Neural cell (in vitro differentiated cells): ENCODE measurements at regions not wholly inside any gene's neighbourhood (a gene's known extent, or its start where the extent isn't known, plus 50 kb on each side); places are given as distances from the start of the nearest gene placed in this dataset.

Experiments used
- H2AFZ ChIP-seq: fragments of 200-600, 300-800 bp; sonication (generic), shearing (Covaris generic); 2 replicates; pipeline ENCODE4 v1.6.0; 2014; ENCODE audit warnings: low read depth, mild to moderate bottlenecking, antibody characterized with exemption, low read length, moderate library complexity
- H3F3A ChIP-seq: fragments of 200-600 bp; shearing (Covaris generic); 2 replicates; pipeline ENCODE4 v1.6.1; 2016; ENCODE audit warnings: mild to moderate bottlenecking, moderate library complexity, mixed read lengths, antibody characterized with exemption, low read length; ENCODE audit not compliant: insufficient read depth, poor library complexity, severe bottlenecking
- H3K27ac ChIP-seq: fragments of 200-600, 300-800 bp; sonication (generic), shearing (Covaris generic); 2 replicates; pipeline ENCODE4 v1.5.1; 2014; ENCODE audit warnings: mild to moderate bottlenecking, low read length, moderate library complexity
- H3K27me3 ChIP-seq: fragments of 300-800, 200-600 bp; sonication (generic), shearing (Covaris generic); 2 replicates; pipeline ENCODE4 v1.6.0; 2014; ENCODE audit warnings: mild to moderate bottlenecking, low read depth, low read length, moderate library complexity; ENCODE audit not compliant: insufficient read depth
- H3K36me3 ChIP-seq: fragments of 300-800, 200-600 bp; sonication (generic), shearing (Covaris generic); 2 replicates; pipeline ENCODE4 v1.5.1; 2014; ENCODE audit warnings: mild to moderate bottlenecking, antibody characterized with exemption, low read length, moderate library complexity; ENCODE audit not compliant: insufficient read depth
- H3K4me2 ChIP-seq: fragments of 300-800, 200-600 bp; sonication (generic), shearing (Covaris generic); 2 replicates; pipeline ENCODE4 v1.6.0; 2014; ENCODE audit warnings: mild to moderate bottlenecking, low read length
- H3K4me3 ChIP-seq: fragments of 300-800, 200-600 bp; sonication (generic), shearing (Covaris generic); 2 replicates; pipeline ENCODE4 v1.5.1; 2014; ENCODE audit warnings: mild to moderate bottlenecking, low read length, moderate library complexity
- H3K79me2 ChIP-seq: fragments of 200-600 bp; shearing (Covaris generic); replicated peaks from 2 replicates; pipeline ENCODE4 v1.6.0; 2014; ENCODE audit warnings: mild to moderate bottlenecking, low read length, moderate library complexity; ENCODE audit not compliant: insufficient read depth
- H3K9ac ChIP-seq: fragments of 300-800, 200-600 bp; sonication (generic), shearing (Covaris generic); 2 replicates; pipeline ENCODE4 v1.6.1; 2016; ENCODE audit warnings: mild to moderate bottlenecking, low read length, mixed read lengths
- H3K9me2 ChIP-seq: fragments of 200-600 bp; shearing (Covaris generic); 2 replicates; pipeline ENCODE4 v1.6.1; 2016; ENCODE audit warnings: mild to moderate bottlenecking, low read length, mixed read lengths; ENCODE audit not compliant: insufficient read depth
- H3K9me3 ChIP-seq: fragments of 200-600, 300-800 bp; sonication (generic), shearing (Covaris generic); 2 replicates; pipeline ENCODE4 v1.6.1; 2016; ENCODE audit warnings: mild to moderate bottlenecking, mixed run types, low read length, moderate library complexity, mixed read lengths
- H4K20me1 ChIP-seq: fragments of 200-600 bp; shearing (Covaris generic); 2 replicates; pipeline ENCODE4 v1.6.1; 2016; ENCODE audit warnings: mild to moderate bottlenecking, mixed run types; ENCODE audit not compliant: insufficient read depth
- CTCF ChIP-seq: fragments of 450-650 bp; IDR thresholded peaks from 2 replicates; pipeline ENCODE4 v1.5.1; 2014; ENCODE audit warnings: antibody characterized with exemption, mild to moderate bottlenecking, moderate library complexity; ENCODE audit not compliant: poor library complexity, severe bottlenecking
- EP300 ChIP-seq: fragments of 450-650 bp; conservative IDR thresholded peaks from 2 replicates; pipeline ENCODE4 v1.6.1; 2014; ENCODE audit warnings: antibody characterized with exemption, mild to moderate bottlenecking, moderate library complexity; ENCODE audit not compliant: poor library complexity, severe bottlenecking
- EZH2 ChIP-seq: fragments of 200-600, 300-800 bp; shearing (Covaris generic), sonication (generic); IDR thresholded peaks from 2 replicates; pipeline ENCODE4 v1.6.1; 2014; ENCODE audit warnings: antibody characterized with exemption, low read length, borderline replicate concordance, mild to moderate bottlenecking; ENCODE audit not compliant: insufficient read depth, poor library complexity, severe bottlenecking
- MXI1 ChIP-seq: fragments of 450-650 bp; conservative IDR thresholded peaks from 2 replicates; pipeline ENCODE4 v1.6.1; 2014; ENCODE audit warnings: antibody characterized with exemption, mild to moderate bottlenecking; ENCODE audit not compliant: poor library complexity, severe bottlenecking
- POLR2AphosphoS5 ChIP-seq: IDR thresholded peaks from 2 replicates; pipeline ENCODE4 v1.6.1; 2012
- RAD21 ChIP-seq: fragments of 450-650 bp; conservative IDR thresholded peaks from 2 replicates; pipeline ENCODE4 v1.6.1; 2014; ENCODE audit warnings: antibody characterized with exemption, mild to moderate bottlenecking, moderate library complexity
- REST ChIP-seq: IDR thresholded peaks from 2 replicates; pipeline ENCODE4 v1.6.1; 2012; ENCODE audit warnings: borderline replicate concordance
- SMC3 ChIP-seq: fragments of 450-650 bp; conservative IDR thresholded peaks from 2 replicates; pipeline ENCODE4 v1.6.1; 2014; ENCODE audit warnings: antibody characterized with exemption, mild to moderate bottlenecking, moderate library complexity; ENCODE audit not compliant: poor library complexity
- TAF1 ChIP-seq: IDR thresholded peaks from 2 replicates; pipeline ENCODE4 v1.6.1; 2012; ENCODE audit warnings: low read depth

GRCh38 chr4:159722052-159722451 is 619.2 kb downstream of the RAPGEF2 start:
- no peak overlapping the region for H3K27ac ChIP-seq
- no peaks in the 10 kb centered on the region for H3K9me2 ChIP-seq

GRCh38 chr4:159722918-159723317 is 620.0 kb downstream of the RAPGEF2 start:
- Histone ChIP-seq H3K36me3 (no peaks in the 10 kb centered on the region), H3K4me2 (no peak overlapping the region), H3K9me3 (no peaks in the 10 kb centered on the region), H3K9me2 (no peaks in the 10 kb centered on the region), H2AFZ (no peak overlapping the region), H3K27me3 (no peaks in the 10 kb centered on the region), H3K9ac (no peak overlapping the region), H3K4me3 (no peak overlapping the region), H3F3A (no peaks in the 10 kb centered on the region), H3K79me2 (no peaks in the 10 kb centered on the region), H4K20me1 (no peaks in the 10 kb centered on the region), H3K27ac (no peak overlapping the region)
- TF ChIP-seq EZH2 (no peak), REST (no peak), EP300 (no peak), RAD21 (no peak), SMC3 (no peak), CTCF (no peak), POLR2AphosphoS5 (no peak), MXI1 (no peak), TAF1 (no peak)

More at GRCh38 chr4:159722052-159722451, 619.2 kb downstream of the RAPGEF2 start:
- Histone ChIP-seq H4K20me1 (no peaks in the 10 kb centered on the region), H3K4me3 (no peak overlapping the region), H3K36me3 (no peaks in the 10 kb centered on the region), H3K27me3 (no peaks in the 10 kb centered on the region), H3K4me2 (no peak overlapping the region), H3K9me3 (no peaks in the 10 kb centered on the region), H2AFZ (no peak overlapping the region), H3K9ac (no peak overlapping the region), H3F3A (no peaks in the 10 kb centered on the region), H3K79me2 (no peaks in the 10 kb centered on the region)
- TF ChIP-seq RAD21 (no peak), REST (no peak), MXI1 (no peak)
